Glomerular endothelial cell (primary cell): ENCODE measurements at regions not wholly inside any gene's neighbourhood (a gene's known extent, or its start where the extent isn't known, plus 50 kb on each side); places are given as distances from the start of the nearest gene placed in this dataset.

Source experiments
- DNase-seq: peaks from one replicate; pipeline ENCODE4 v3.0.0-alpha.2; 2011; ENCODE audit warnings: low read depth, low spot score; ENCODE audit errors: extremely low read depth

DNA sequence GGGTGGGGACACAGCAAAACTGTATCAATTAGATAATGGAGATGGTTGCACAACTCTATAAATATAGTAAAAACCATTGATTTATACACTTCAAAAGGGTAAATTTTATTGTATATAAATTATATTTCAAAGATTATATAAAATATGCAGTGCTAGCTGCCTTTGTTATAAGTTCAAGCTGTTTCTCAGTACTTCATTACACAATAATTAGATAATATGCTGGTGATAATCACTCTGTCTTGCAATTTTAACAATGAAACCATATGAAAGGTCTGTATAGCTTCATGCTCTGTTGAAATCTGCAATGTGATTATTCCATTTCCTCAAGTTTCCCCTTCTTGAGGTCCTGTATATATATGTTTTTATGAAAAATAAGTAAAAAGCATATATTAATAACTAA is 73.4 kb upstream of the PLS3 start:
- no peak for DNase-seq

DNA sequence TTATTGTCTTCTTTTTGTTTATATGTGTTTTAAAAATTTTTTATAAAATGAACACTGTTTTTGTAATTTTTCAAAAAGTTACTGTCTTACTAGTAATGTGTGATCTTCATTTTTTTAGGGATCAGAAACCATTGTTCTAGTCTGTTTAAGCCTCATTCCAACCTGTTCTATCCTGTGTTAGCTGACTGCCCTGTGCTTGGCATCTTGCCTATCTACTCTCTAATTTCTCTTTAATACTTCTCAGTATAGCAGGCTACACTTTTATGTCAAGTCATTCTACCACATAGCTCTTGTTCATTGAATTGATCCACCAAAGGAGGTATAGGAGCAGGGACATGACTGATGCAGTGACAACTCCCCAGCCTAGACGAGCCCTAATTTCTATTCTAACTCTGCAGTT is 70.2 kb upstream of the PLS3 start:
- no peak for DNase-seq

DNA sequence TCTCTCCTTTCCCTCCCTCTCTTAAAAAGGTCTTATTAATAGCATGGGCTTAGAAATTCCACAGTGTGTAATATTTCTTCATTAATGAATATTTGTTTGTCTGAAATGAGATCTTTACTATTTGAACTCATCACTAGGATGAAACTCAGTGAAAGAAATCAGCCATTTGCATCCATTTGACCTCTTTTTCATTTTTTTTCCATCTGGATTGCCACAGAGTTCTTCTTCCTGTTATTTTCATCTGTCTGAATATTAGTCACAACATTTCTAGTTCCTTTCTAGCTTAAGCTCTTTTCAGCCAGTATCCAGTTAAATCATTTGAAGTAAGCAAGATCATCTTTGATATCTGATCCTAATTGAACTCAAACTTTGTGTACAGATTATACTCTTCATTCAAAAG is 69.2 kb upstream of the PLS3 start:
- DNase-seq: no peak

GRCh38 chrX:115493015-115493414 is 68.0 kb upstream of the PLS3 start:
- no peak for DNase-seq

GRCh38 chrX:115494161-115494560 is 66.8 kb upstream of the PLS3 start:
- no peak for DNase-seq

DNA sequence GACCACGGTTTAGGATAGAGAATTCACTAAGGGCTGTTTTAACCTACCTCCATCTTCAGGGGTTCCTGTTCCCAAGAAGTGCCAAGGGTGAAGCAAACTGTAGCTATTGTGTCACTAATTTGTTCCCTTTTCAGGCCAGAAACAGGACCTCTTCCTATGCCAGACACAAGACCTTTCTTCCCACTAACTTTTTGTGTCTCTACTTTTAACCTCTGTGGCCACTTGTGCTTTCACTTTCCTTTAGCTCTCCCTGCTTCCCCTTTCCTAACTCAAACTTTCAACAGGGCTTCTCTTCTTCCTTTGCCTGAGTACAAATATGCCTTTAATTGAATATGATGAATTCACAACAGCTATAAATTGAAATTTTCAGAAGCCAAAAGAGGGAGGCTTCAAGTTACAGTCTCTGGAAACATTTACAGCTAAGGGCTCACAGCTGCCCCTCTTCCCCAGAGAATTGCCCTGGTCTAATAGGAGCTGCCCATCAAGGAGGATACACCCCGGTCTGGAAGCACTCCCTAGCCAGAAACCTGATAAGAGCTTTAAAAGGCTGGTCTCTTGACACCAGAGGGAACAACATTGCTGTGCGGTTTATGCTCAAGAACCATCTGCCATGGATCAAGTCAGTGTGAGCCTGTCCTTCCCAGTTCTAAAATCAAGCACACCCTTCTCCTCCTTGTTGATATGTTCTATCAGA is 61.7 kb upstream of the PLS3 start:
- no peak for DNase-seq

GRCh38 chrX:115503099-115503498 is 57.9 kb upstream of the PLS3 start:
- no peak for DNase-seq

- DNase-seq: no peak
These were observed 56.8 kb upstream of the PLS3 start for GRCh38 chrX:115504167-115504566.
